ENCODE measurements at regions not wholly inside any gene's neighbourhood (a gene's known extent, or its start where the extent isn't known, plus 50 kb on each side); places are given as distances from the start of the nearest gene placed in this dataset.
"Not testable (repeated sequence)": the region's sequence is repeated elsewhere in the genome, so short reads cannot be mapped to it uniquely, and the experiment has no call there.

DNA sequence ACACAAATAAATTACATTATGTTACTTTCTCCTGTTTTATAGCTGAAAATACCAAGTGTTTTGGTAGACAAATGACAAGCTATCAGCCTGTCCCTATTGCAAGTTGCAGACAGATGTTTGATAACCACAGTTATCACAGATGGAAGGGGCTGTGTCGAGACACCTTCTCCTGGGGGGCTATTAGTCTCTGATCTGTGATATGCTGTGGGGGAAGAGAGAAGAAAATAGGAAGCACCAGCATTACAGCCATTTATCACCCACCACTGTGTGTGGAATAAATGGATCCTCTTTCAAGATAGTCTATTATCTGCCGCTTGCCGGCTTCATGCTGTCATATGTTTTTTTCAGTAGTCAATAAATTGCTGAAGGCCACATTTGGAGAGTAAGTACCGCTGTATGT, 597.2 kb upstream of the ADARB2 start:
- 50% methylated on average over 4 of the region's 4 CpGs for WGBS (ENCODE audit: insufficient coverage, low coverage, low lambda C conversion rate, missing lambda C conversion rate)
- Histone ChIP-seq H3K4me1 (no peaks in the 10 kb centered on the region), H3K4me3 (no peak overlapping the region), H3K36me3 (no peaks in the 10 kb centered on the region), H3K27ac (no peak overlapping the region), H3K27me3 (no peaks in the 10 kb centered on the region), H3K9me3 (no peaks in the 10 kb centered on the region)
- TF ChIP-seq POLR2A (IDR thresholded peaks at IDR 0.05) = no peak
- intact Hi-C loops (cut with DNase I) = no loop called here
- no peak for ATAC-seq
- no peak for DNase-seq

DNA sequence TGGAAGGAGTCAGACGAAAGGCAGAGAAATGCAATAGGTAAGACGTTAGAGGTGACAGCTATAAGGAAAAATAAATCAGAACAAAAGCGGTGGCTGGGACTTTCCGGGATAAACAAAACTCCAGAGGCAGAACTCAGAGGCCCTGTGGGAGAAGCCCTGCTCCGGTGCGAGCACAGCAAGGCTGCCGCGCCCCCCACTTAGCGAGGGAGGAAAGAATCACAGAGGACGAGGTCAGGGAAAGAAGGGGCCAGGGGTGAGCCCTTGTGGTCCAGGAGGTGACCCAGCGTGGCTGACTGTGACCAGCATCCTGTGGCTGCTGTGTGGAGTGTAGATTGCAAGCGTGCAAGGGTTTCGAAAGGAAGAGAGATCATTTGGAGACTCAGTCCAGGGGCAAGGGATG, 591.8 kb upstream of the ADARB2 start:
- no peak overlapping the region for H3K4me3 ChIP-seq
- H3K27ac ChIP-seq = no peak overlapping the region
- no peaks in the 10 kb centered on the region for H3K4me1 ChIP-seq
- DNase-seq (no peak), ATAC-seq (no peak)
- H3K27me3 ChIP-seq = no peaks in the 10 kb centered on the region
- intact Hi-C loops (cut with DNase I) = no loop called here
- no peaks in the 10 kb centered on the region for H3K9me3 ChIP-seq
- no peaks in the 10 kb centered on the region for H3K36me3 ChIP-seq
- TF ChIP-seq POLR2A (IDR thresholded peaks at IDR 0.05) = no peak
- TF ChIP-seq, protein P1, sequence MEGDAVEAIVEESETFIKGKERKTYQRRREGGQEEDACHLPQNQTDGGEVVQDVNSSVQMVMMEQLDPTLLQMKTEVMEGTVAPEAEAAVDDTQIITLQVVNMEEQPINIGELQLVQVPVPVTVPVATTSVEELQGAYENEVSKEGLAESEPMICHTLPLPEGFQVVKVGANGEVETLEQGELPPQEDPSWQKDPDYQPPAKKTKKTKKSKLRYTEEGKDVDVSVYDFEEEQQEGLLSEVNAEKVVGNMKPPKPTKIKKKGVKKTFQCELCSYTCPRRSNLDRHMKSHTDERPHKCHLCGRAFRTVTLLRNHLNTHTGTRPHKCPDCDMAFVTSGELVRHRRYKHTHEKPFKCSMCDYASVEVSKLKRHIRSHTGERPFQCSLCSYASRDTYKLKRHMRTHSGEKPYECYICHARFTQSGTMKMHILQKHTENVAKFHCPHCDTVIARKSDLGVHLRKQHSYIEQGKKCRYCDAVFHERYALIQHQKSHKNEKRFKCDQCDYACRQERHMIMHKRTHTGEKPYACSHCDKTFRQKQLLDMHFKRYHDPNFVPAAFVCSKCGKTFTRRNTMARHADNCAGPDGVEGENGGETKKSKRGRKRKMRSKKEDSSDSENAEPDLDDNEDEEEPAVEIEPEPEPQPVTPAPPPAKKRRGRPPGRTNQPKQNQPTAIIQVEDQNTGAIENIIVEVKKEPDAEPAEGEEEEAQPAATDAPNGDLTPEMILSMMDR (IDR thresholded peaks at IDR 0.05) = no peak
- 62% methylated on average over 13 of the region's 13 CpGs for WGBS (ENCODE audit: insufficient coverage, low coverage, low lambda C conversion rate, missing lambda C conversion rate)

DNA sequence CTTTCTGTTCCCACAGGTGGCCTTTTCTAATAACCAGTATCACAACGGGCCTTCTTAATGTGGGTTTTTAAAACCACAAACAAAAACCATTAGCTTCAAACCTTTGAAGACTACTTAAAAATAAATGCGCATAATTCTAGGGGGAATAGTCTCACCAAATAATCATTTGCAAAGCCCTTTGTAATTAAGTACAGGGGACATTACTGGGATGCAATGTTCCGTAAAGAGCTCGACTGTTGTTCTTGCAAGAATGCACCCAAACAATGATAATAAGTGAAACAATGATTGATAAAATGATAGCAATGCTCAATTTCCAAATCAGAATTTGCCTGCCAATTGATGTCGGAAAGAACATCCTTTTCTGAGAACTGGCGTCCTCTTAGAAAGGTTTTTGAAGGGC, 589.1 kb upstream of the ADARB2 start:
- no peaks in the 10 kb centered on the region for H3K9me3 ChIP-seq
- no peak overlapping the region for H3K4me3 ChIP-seq
- no peak for TF ChIP-seq POLR2A (IDR thresholded peaks at IDR 0.05)
- TF ChIP-seq, protein P1 (IDR thresholded peaks at IDR 0.05) = no peak
- DNase-seq = no peak
- no peaks in the 10 kb centered on the region for H3K4me1 ChIP-seq
- no peak overlapping the region for H3K27ac ChIP-seq
- no peak for ATAC-seq
- intact Hi-C loops (cut with DNase I) = no loop called here
- 52% methylated on average over 6 of the region's 6 CpGs for WGBS (ENCODE audit: insufficient coverage, low coverage, low lambda C conversion rate, missing lambda C conversion rate)
- no peaks in the 10 kb centered on the region for H3K27me3 ChIP-seq
- H3K36me3 ChIP-seq = no peaks in the 10 kb centered on the region

DNA sequence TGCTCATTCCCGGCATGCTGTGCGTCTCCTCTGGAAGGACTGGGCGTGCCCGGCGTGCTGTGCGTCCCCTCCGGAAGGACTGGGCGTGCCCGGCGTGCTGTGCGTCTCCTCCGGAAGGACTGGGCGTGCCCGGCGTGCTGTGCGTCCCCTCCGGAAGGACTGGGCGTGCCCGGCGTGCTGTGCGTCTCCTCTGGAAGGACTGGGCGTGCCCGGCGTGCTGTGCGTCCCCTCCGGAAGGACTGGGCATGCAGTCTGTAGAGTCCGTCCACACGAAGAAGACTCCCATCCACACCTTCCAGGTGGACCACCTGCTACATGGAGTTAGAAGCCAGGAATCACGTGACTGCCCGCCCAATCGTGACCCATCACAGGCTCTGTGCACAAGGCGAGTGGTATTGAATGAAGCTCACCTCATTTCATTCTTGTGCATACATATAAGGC, 577.7 kb upstream of the ADARB2 start:
- intact Hi-C loops (cut with DNase I); H3K27me3 ChIP-seq; ATAC-seq; DNase-seq; H3K4me1 ChIP-seq; H3K9me3 ChIP-seq; H3K27ac ChIP-seq; H3K4me3 ChIP-seq; H3K36me3 ChIP-seq: not testable (repeated sequence)
- 87% methylated on average over 6 of the region's 32 CpGs for WGBS (ENCODE audit: insufficient coverage, low coverage, low lambda C conversion rate, missing lambda C conversion rate)

DNA sequence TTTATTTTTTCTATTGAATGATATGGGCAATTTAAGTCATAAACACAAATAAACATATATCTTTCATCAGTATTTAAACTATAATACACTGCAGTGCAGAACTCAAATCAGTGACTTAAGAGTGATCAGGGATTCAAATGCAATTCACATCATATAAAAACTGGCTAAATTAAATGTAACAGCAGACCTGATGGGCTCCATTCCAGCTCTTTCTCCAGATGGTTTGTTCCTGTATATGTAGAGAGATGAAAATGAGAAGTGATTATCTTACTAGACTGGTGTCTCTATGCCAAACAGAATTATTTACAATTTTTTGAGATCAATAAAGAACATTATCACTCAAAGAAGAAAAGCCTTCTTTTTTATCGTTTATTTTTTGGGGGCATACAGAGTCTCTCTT, 568.8 kb upstream of the ADARB2 start:
- no peaks in the 10 kb centered on the region for H3K36me3 ChIP-seq
- intact Hi-C loops (cut with DNase I) = no loop called here
- no peak overlapping the region for H3K27ac ChIP-seq
- TF ChIP-seq, protein P1 (IDR thresholded peaks at IDR 0.05) = no peak
- no peak for TF ChIP-seq POLR2A (IDR thresholded peaks at IDR 0.05)
- no peak overlapping the region for H3K4me3 ChIP-seq
- DNase-seq = no peak
- WGBS (ENCODE audit: insufficient coverage, low coverage, low lambda C conversion rate, missing lambda C conversion rate) = 60% methylated on average over 1 of the region's 1 CpG
- no peak for ATAC-seq
- no peaks in the 10 kb centered on the region for H3K9me3 ChIP-seq
- H3K27me3 ChIP-seq = no peaks in the 10 kb centered on the region
- H3K4me1 ChIP-seq = no peaks in the 10 kb centered on the region

DNA sequence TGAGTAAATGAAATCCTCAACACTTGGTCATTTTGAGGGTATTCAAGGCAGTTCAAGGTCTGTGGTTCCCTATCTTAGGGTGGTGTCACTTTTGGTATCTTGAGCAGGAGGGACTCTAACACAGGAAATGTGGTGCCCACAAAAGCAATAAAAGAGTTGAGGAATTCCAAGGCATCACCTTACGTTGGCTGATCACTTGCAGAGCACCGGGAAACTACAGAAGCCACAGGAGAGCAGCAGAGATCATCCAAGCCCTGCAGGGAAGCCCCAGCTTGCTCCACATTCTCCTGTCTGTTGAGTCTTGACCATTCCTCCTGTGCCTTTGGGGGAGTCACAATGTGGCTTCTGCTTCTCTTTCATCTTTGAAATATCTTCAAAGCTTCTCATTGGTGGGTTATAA, 565.8 kb upstream of the ADARB2 start:
- H3K4me3 ChIP-seq = no peak overlapping the region
- no peaks in the 10 kb centered on the region for H3K9me3 ChIP-seq
- no peaks in the 10 kb centered on the region for H3K36me3 ChIP-seq
- H3K27ac ChIP-seq = no peak overlapping the region
- intact Hi-C loops (cut with DNase I) = no loop called here
- no peak for DNase-seq
- TF ChIP-seq, protein P1 (IDR thresholded peaks at IDR 0.05) = no peak
- TF ChIP-seq POLR2A (IDR thresholded peaks at IDR 0.05) = no peak
- ATAC-seq = no peak
- no CpG with 5 or more reads among the region's 2 CpGs for WGBS (ENCODE audit: insufficient coverage, low coverage, low lambda C conversion rate, missing lambda C conversion rate)
- H3K27me3 ChIP-seq = no peaks in the 10 kb centered on the region
- H3K4me1 ChIP-seq = no peaks in the 10 kb centered on the region

Data from right lobe of liver (tissue), 6 donors.